NCI-H510A (cell line): ENCODE measurements at regions not wholly inside any gene's neighbourhood (a gene's known extent, or its start where the extent isn't known, plus 50 kb on each side); places are given as distances from the start of the nearest gene placed in this dataset.
"Not testable (repeated sequence)": the region's sequence is repeated elsewhere in the genome, so short reads cannot be mapped to it uniquely, and the experiment has no call there.

ENCODE experiments used
- DNase-seq: peaks from one replicate; lab custom pipeline; 2025; lab: John Stamatoyannopoulos, UW

- DNase-seq, result not testable (repeated sequence)
Measured at GRCh38 chr1:83395130-83395529, 603.8 kb downstream of the TTLL7 start.

- DNase-seq, result not testable (repeated sequence)
Measured at GRCh38 chr1:83386946-83387345, 612.0 kb downstream of the TTLL7 start.

- not testable (repeated sequence) for DNase-seq
Measured at GRCh38 chr1:83383107-83383506, 615.8 kb downstream of the TTLL7 start.

- not testable (repeated sequence) for DNase-seq
Measured at GRCh38 chr1:83373018-83373417, 625.9 kb downstream of the TTLL7 start.

GRCh38 chr1:83369853-83370252, 629.1 kb downstream of the TTLL7 start:
- not testable (repeated sequence) for DNase-seq

- DNase-seq, result not testable (repeated sequence)
Measured at GRCh38 chr1:83365320-83365719, 633.6 kb downstream of the TTLL7 start.

GRCh38 chr1:83345375-83345774, 653.6 kb downstream of the TTLL7 start:
- DNase-seq, result not testable (repeated sequence)

- not testable (repeated sequence) for DNase-seq
Measured at GRCh38 chr1:83343767-83344166, 655.2 kb downstream of the TTLL7 start.

GRCh38 chr1:83342995-83343394, 655.9 kb downstream of the TTLL7 start:
- not testable (repeated sequence) for DNase-seq

GRCh38 chr1:83332308-83332707, 666.6 kb downstream of the TTLL7 start:
- not testable (repeated sequence) for DNase-seq

- no peak for DNase-seq
Measured at GRCh38 chr1:83318366-83318765, 680.6 kb downstream of the TTLL7 start.

GRCh38 chr1:83315446-83315845, 683.5 kb downstream of the TTLL7 start:
- not testable (repeated sequence) for DNase-seq

- not testable (repeated sequence) for DNase-seq
Measured at GRCh38 chr1:83310161-83310560, 688.8 kb downstream of the TTLL7 start.

- DNase-seq, result not testable (repeated sequence)
Measured at GRCh38 chr1:83309035-83309434, 689.9 kb downstream of the TTLL7 start.

- not testable (repeated sequence) for DNase-seq
Measured at GRCh38 chr1:83306811-83307210, 692.1 kb downstream of the TTLL7 start.

GRCh38 chr1:83295594-83295993, 703.3 kb downstream of the TTLL7 start:
- not testable (repeated sequence) for DNase-seq

- DNase-seq, result not testable (repeated sequence)
Measured at GRCh38 chr1:83287391-83287790, 711.5 kb downstream of the TTLL7 start.

GRCh38 chr1:83274656-83275055, 724.3 kb downstream of the TTLL7 start:
- DNase-seq, result not testable (repeated sequence)

GRCh38 chr1:83272484-83272883, 726.4 kb downstream of the TTLL7 start:
- DNase-seq, result not testable (repeated sequence)

GRCh38 chr1:83271834-83272233, 727.1 kb downstream of the TTLL7 start:
- not testable (repeated sequence) for DNase-seq

- DNase-seq, result not testable (repeated sequence)
Measured at GRCh38 chr1:83270801-83271200, 728.1 kb downstream of the TTLL7 start.

GRCh38 chr1:83263808-83264207, 735.1 kb downstream of the TTLL7 start:
- not testable (repeated sequence) for DNase-seq

- DNase-seq, result not testable (repeated sequence)
Measured at GRCh38 chr1:83251687-83252086, 747.2 kb downstream of the TTLL7 start.

GRCh38 chr1:83246780-83247179, 752.2 kb downstream of the TTLL7 start:
- DNase-seq, result not testable (repeated sequence)
